Right lobe of liver (tissue), 4 donors: ENCODE measurements at regions not wholly inside any gene's neighbourhood (a gene's known extent, or its start where the extent isn't known, plus 50 kb on each side); places are given as distances from the start of the nearest gene placed in this dataset.

Experiments used
- CTCF ChIP-seq, 4 donors: fragments of 200-600 bp in 3 of 4; fragments of 450-650 bp in 1 of 4; IDR thresholded peaks; one replicate each; pipeline versions ENCODE4 v1.5.1 to v1.8.0; 2016 to 2022; ENCODE audit warnings: antibody characterized with exemption in 4 of 4, mild to moderate bottlenecking in 2 of 4
- POLR2A ChIP-seq: fragments of 450-650 bp; IDR thresholded peaks from one replicate; pipeline ENCODE4 v1.6.1; 2017; ENCODE audit warnings: antibody characterized with exemption, mild to moderate bottlenecking
- donor health status: DM: no; HTN: no; CAD: no.
- donor health status: DM: no; HTN: no; CAD: no.
- donor health status: DM: no; HTN: yes; CAD: no.

- TF ChIP-seq CTCF (IDR thresholded peaks at IDR 0.05) (no peak), POLR2A (no peak)
These were observed 304.8 kb upstream of the SOX11 start for GRCh38 chr2:5387406-5387805.
